Lower leg skin (tissue), 3 donors: ENCODE measurements at regions not wholly inside any gene's neighbourhood (a gene's known extent, or its start where the extent isn't known, plus 50 kb on each side); places are given as distances from the start of the nearest gene placed in this dataset.
"Not testable (repeated sequence)": the region's sequence is repeated elsewhere in the genome, so short reads cannot be mapped to it uniquely, and the experiment has no call there.

Experiments
- POLR2A ChIP-seq, 2 donors: fragments of 450-650 bp; IDR thresholded peaks; one replicate each; pipeline ENCODE4 v1.6.1; 2016 to 2017; ENCODE audit warnings: antibody characterized with exemption in 2 of 2, mild to moderate bottlenecking in 1 of 2, moderate library complexity in 1 of 2
- TF ChIP-seq, protein P1 (sequence below), 3 donors: fragments of 450-650 bp; IDR thresholded peaks; one replicate each; pipeline ENCODE4 v1.5.1; 2016; ENCODE audit warnings: antibody characterized with exemption in 3 of 3, mild to moderate bottlenecking in 3 of 3, moderate library complexity in 2 of 3

DNA sequence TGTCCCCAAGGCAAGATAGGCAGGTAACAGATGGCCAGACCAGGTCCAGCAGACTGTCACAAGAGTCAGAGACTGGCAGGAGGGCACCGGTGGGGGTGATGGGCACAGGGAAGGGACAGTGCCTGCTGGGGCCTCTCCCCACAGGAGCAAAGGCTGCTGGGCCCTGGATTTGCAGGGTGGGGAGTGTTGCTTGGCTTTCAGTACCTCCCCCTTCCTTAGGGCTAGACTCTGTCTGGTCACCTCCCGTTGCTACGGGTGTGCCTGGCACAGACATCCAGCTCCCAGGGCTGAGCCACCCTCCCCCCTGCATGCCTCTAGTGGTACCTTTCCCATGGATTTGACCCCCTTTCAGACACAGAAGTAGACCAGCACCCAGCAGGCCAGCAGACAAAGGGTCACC lies 205.7 kb upstream of the TP53TG3 start:
- TF ChIP-seq, protein P1, sequence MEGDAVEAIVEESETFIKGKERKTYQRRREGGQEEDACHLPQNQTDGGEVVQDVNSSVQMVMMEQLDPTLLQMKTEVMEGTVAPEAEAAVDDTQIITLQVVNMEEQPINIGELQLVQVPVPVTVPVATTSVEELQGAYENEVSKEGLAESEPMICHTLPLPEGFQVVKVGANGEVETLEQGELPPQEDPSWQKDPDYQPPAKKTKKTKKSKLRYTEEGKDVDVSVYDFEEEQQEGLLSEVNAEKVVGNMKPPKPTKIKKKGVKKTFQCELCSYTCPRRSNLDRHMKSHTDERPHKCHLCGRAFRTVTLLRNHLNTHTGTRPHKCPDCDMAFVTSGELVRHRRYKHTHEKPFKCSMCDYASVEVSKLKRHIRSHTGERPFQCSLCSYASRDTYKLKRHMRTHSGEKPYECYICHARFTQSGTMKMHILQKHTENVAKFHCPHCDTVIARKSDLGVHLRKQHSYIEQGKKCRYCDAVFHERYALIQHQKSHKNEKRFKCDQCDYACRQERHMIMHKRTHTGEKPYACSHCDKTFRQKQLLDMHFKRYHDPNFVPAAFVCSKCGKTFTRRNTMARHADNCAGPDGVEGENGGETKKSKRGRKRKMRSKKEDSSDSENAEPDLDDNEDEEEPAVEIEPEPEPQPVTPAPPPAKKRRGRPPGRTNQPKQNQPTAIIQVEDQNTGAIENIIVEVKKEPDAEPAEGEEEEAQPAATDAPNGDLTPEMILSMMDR (IDR thresholded peaks at IDR 0.05), result not testable (repeated sequence)
- not testable (repeated sequence) for TF ChIP-seq POLR2A (IDR thresholded peaks at IDR 0.05)
